ENCODE measurements at regions not wholly inside any gene's neighbourhood (a gene's known extent, or its start where the extent isn't known, plus 50 kb on each side); places are given as distances from the start of the nearest gene placed in this dataset.

- DNase-seq (ENCODE audit: low read depth): no peak
Measured at GRCh38 chr12:92581604-92582003, 121.2 kb upstream of the PLEKHG7 start.

GRCh38 chr12:92574911-92575570 lies 127.7 kb upstream of the PLEKHG7 start:
- DNase-seq (ENCODE audit: low read depth): no peak

GRCh38 chr12:92574051-92574783 lies 128.6 kb upstream of the PLEKHG7 start:
- DNase-seq (ENCODE audit: low read depth): no peak

- DNase-seq (ENCODE audit: low read depth): no peak
Measured at GRCh38 chr12:92573104-92573503, 129.7 kb upstream of the PLEKHG7 start.

GRCh38 chr12:92571844-92572543 lies 130.8 kb upstream of the PLEKHG7 start:
- no peak for DNase-seq (ENCODE audit: low read depth)

GRCh38 chr12:92571169-92571568 lies 131.6 kb upstream of the PLEKHG7 start:
- no peak for DNase-seq (ENCODE audit: low read depth)

- DNase-seq (ENCODE audit: low read depth): no peak
Measured at GRCh38 chr12:92570056-92570753, 132.6 kb upstream of the PLEKHG7 start.

- no peak for DNase-seq (ENCODE audit: low read depth)
Measured at GRCh38 chr12:92568691-92569090, 134.1 kb upstream of the PLEKHG7 start.

GRCh38 chr12:92566448-92567019 lies 136.3 kb upstream of the PLEKHG7 start:
- no peak for DNase-seq (ENCODE audit: low read depth)

GRCh38 chr12:92563819-92564218 lies 139.0 kb upstream of the PLEKHG7 start:
- no peak for DNase-seq (ENCODE audit: low read depth)

GRCh38 chr12:92562063-92562734 lies 140.6 kb upstream of the PLEKHG7 start:
- no peak for DNase-seq (ENCODE audit: low read depth)

GRCh38 chr12:92561543-92561899 lies 141.3 kb upstream of the PLEKHG7 start:
- no peak for DNase-seq (ENCODE audit: low read depth)

- DNase-seq (ENCODE audit: low read depth): no peak
Measured at GRCh38 chr12:92560713-92561542, 141.9 kb upstream of the PLEKHG7 start.

- DNase-seq (ENCODE audit: low read depth): no peak
Measured at GRCh38 chr12:92558806-92559205, 144.0 kb upstream of the PLEKHG7 start.

GRCh38 chr12:92558215-92558773 lies 144.5 kb upstream of the PLEKHG7 start:
- DNase-seq (ENCODE audit: low read depth): no peak

- DNase-seq (ENCODE audit: low read depth): no peak
Measured at GRCh38 chr12:92557422-92557724, 145.4 kb upstream of the PLEKHG7 start.

GRCh38 chr12:92556637-92557421 lies 146.0 kb upstream of the PLEKHG7 start:
- DNase-seq (ENCODE audit: low read depth): no peak

GRCh38 chr12:92556141-92556540 lies 146.6 kb upstream of the PLEKHG7 start:
- no peak for DNase-seq (ENCODE audit: low read depth)

- DNase-seq (ENCODE audit: low read depth): no peak
Measured at GRCh38 chr12:92554158-92555073, 148.4 kb upstream of the PLEKHG7 start.

Data from activated T-cell treated with anti-CD3 and anti-CD28 coated beads for 48 hours (primary cell).